WTC11 (cell line): ENCODE measurements at regions not wholly inside any gene's neighbourhood (a gene's known extent, or its start where the extent isn't known, plus 50 kb on each side); places are given as distances from the start of the nearest gene placed in this dataset.

ENCODE experiments used
- CTCF ChIP-seq: fragments of 200-600 bp; IDR thresholded peaks from 2 replicates; pipeline ENCODE4 v1.8.0; 2022; ENCODE audit warnings: antibody characterized with exemption
- FOXK1 ChIP-seq: sonication (generic); formaldehyde crosslinking; IDR thresholded peaks from 2 replicates; pipeline ENCODE4 v1.8.0; 2022; ENCODE audit warnings: mild to moderate bottlenecking, moderate library complexity, missing genetic modification reagents
- JUN ChIP-seq: sonication (generic); formaldehyde crosslinking; IDR thresholded peaks from 2 replicates; pipeline ENCODE4 v1.8.0; 2023; ENCODE audit warnings: mild to moderate bottlenecking, missing genetic modification reagents
- USF1 ChIP-seq: sonication (generic); formaldehyde crosslinking; IDR thresholded peaks from 2 replicates; pipeline ENCODE4 v1.8.0; 2022; ENCODE audit warnings: mild to moderate bottlenecking, missing genetic modification reagents

- no peak for TF ChIP-seq CTCF
- no peak for TF ChIP-seq USF1 (CRISPR knock-in tag)
- no peak for TF ChIP-seq JUN (CRISPR knock-in tag)
- TF ChIP-seq FOXK1 (CRISPR knock-in tag): no peak
These were observed 105.4 kb upstream of the LRP1B start for GRCh38 chr2:142236181-142236580.
